Panc1 (cell line): ENCODE measurements at regions not wholly inside any gene's neighbourhood (a gene's known extent, or its start where the extent isn't known, plus 50 kb on each side); places are given as distances from the start of the nearest gene placed in this dataset.

Experiments
- ATAC-seq: fragments of 200-7000 bp; cut with Tn5 transposase; 2 replicates; pipeline ENCODE4 v1.9.1; 2020; ENCODE audit warnings: mild to moderate bottlenecking, moderate library complexity
- BruUV-seq: library from RNA; stranded (reverse); fragments of 400-500 nt; replicated peaks from 2 replicates; lab custom pipeline; 2021; lab: Mats Ljungman, UMichigan
- CTCF ChIA-PET: fragments of 300-600 bp; sonication (Branson Sonifier 250); formaldehyde crosslinking; loops from one replicate; lab custom pipeline; 2022; ENCODE audit warnings: antibody characterized with exemption; lab: Charles Lee
- POLR2A ChIA-PET: fragments of 300-600 bp; sonication (Branson Sonifier 250); formaldehyde crosslinking; loops from one replicate; lab custom pipeline; 2022; ENCODE audit warnings: antibody characterized with exemption; lab: Charles Lee
- DNase-seq: peaks from one replicate; pipeline ENCODE4 v3.0.0-alpha.2; 2010; ENCODE audit warnings: low read depth, low spot score
- H3K27ac ChIP-seq: 2 replicates; pipeline ENCODE4 v1.5.1; 2011; ENCODE audit warnings: mild to moderate bottlenecking, low read length, inconsistent platforms
- H3K27me3 ChIP-seq: fragments of 200-500 bp; sonication (Bioruptor generic); 2 replicates; pipeline ENCODE4 v1.6.0; 2014; ENCODE audit warnings: low read length, inconsistent platforms; ENCODE audit not compliant: control insufficient read depth, insufficient read depth
- H3K36me3 ChIP-seq: fragments of 200-500 bp; sonication (Bioruptor generic); 2 replicates; pipeline ENCODE4 v1.5.1; 2014; ENCODE audit warnings: inconsistent platforms, mild to moderate bottlenecking, low read length, moderate library complexity; ENCODE audit not compliant: control insufficient read depth, insufficient read depth
- H3K4me1 ChIP-seq: 2 replicates; pipeline ENCODE4 v1.5.1; 2011; ENCODE audit warnings: inconsistent platforms, mild to moderate bottlenecking, low read length, moderate library complexity; ENCODE audit not compliant: control insufficient read depth, insufficient read depth
- H3K4me3 ChIP-seq, 2 experiments: 2 replicates each; pipeline ENCODE4 v1.5.1; 2011 to 2012; ENCODE audit warnings: low read depth in 2 of 2, low read length in 2 of 2, mild to moderate bottlenecking in 2 of 2, inconsistent platforms in 1 of 2, moderate library complexity in 1 of 2
- H3K9me3 ChIP-seq: fragments of 200-500 bp; sonication (Bioruptor generic); 2 replicates; pipeline ENCODE4 v1.5.1; 2014; ENCODE audit warnings: low read depth, mild to moderate bottlenecking, inconsistent platforms, low read length, moderate library complexity; ENCODE audit not compliant: control insufficient read depth, insufficient read depth
- CTCF ChIP-seq: fragments of 450-650 bp; IDR thresholded peaks from 2 replicates; pipeline ENCODE4 v1.5.1; 2017; ENCODE audit warnings: mild to moderate bottlenecking
- POLR2AphosphoS5 ChIP-seq: IDR thresholded peaks from 2 replicates; pipeline ENCODE4 v1.6.1; 2012; ENCODE audit warnings: mild to moderate bottlenecking, low read depth, low read length, moderate library complexity
- REST ChIP-seq, 2 experiments: IDR thresholded peaks; 2 replicates each; pipeline ENCODE4 v1.6.1; 2011 to 2012; ENCODE audit warnings: low read depth in 2 of 2, control low read depth in 1 of 2, low read length in 1 of 2, mild to moderate bottlenecking in 1 of 2, moderate library complexity in 1 of 2; ENCODE audit not compliant: insufficient read depth in 1 of 2
- SIN3A ChIP-seq: IDR thresholded peaks from 2 replicates; pipeline ENCODE4 v1.6.1; 2012; ENCODE audit warnings: low read depth, mild to moderate bottlenecking, low read length, moderate library complexity, borderline replicate concordance; ENCODE audit not compliant: insufficient read depth
- TCF7L2 ChIP-seq: IDR thresholded peaks from 2 replicates; pipeline ENCODE4 v1.6.1; 2011; ENCODE audit warnings: mild to moderate bottlenecking, low read depth, low read length, inconsistent platforms
- in situ Hi-C: cut with HindIII; loops from 2 replicates; pipeline ENCODE4 v1.10.0; 2016; ENCODE audit warnings: low sequenced_read_pairs, low pct_unique_long_range_greater_than_20kb
- intact Hi-C: fragments of 100-400 bp; cut with micrococcal nuclease; formaldehyde crosslinking; loops from one replicate; pipeline ENCODE4 v1.10.0; 2022; ENCODE audit not compliant: unreplicated experiment

- CTCF ChIA-PET, result no interaction called here
- no TSS peak for BruUV-seq
- no peak for ATAC-seq
These were observed 1121.5 kb downstream of the NAALADL2 start for GRCh38 chr3:175980486-175981090.

GRCh38 chr3:175977968-175978752, 1119.0 kb downstream of the NAALADL2 start:
- no peaks in the 10 kb centered on the region; the same call in 1 of the 2 replicates for H3K36me3 ChIP-seq
- H3K27ac ChIP-seq, result no peak overlapping the region
- ATAC-seq, result no peak
- no TSS peak for BruUV-seq
- no peaks in the 10 kb centered on the region for H3K27me3 ChIP-seq
- CTCF ChIA-PET, result no interaction called here
- no peak for DNase-seq
- POLR2A ChIA-PET, result no interaction called here
- in situ Hi-C loops, result no loop called here
- H3K9me3 ChIP-seq, result no peaks in the 10 kb centered on the region
- H3K4me1 ChIP-seq, result no peaks in the 10 kb centered on the region
- no peak overlapping the region for H3K4me3 ChIP-seq
- intact Hi-C loops, result no loop called here
- TF ChIP-seq REST (IDR thresholded peaks at IDR 0.05; ENCODE audit: insufficient read depth in 1 of 2, low read depth in 2 of 2, low read length in 1 of 2), result no peak
- TF ChIP-seq TCF7L2, result no peak
- no peak for TF ChIP-seq SIN3A
- TF ChIP-seq CTCF, result no peak
- TF ChIP-seq POLR2AphosphoS5, result no peak

More at GRCh38 chr3:175980486-175981090, 1121.5 kb downstream of the NAALADL2 start:
- Histone ChIP-seq H3K27me3 (no peaks in the 10 kb centered on the region), H3K27ac (no peak overlapping the region), H3K4me3 (no peak overlapping the region), H3K36me3 (no peaks in the 10 kb centered on the region; the same call in 1 of the 2 replicates), H3K9me3 (no peaks in the 10 kb centered on the region), H3K4me1 (no peaks in the 10 kb centered on the region)
- DNase-seq, result no peak
- POLR2A ChIA-PET, result no interaction called here
- in situ Hi-C loops, result no loop called here
- no peak for TF ChIP-seq POLR2AphosphoS5
- TF ChIP-seq TCF7L2, result no peak
- intact Hi-C loops, result no loop called here

- no peaks in the 10 kb centered on the region for H3K4me1 ChIP-seq
- ChIA-PET POLR2A (no interaction called here), CTCF (no interaction called here)
- H3K9me3 ChIP-seq, result no peaks in the 10 kb centered on the region
- no peaks in the 10 kb centered on the region for H3K27me3 ChIP-seq
- no peak for TF ChIP-seq POLR2AphosphoS5
- no peak for TF ChIP-seq CTCF
- no peak for TF ChIP-seq SIN3A
- TF ChIP-seq TCF7L2, result no peak
- TF ChIP-seq REST (IDR thresholded peaks at IDR 0.05; ENCODE audit: insufficient read depth in 1 of 2, low read depth in 2 of 2, low read length in 1 of 2), result no peak
- intact Hi-C loops, result no loop called here
- no TSS peak for BruUV-seq
- in situ Hi-C loops, result no loop called here
- DNase-seq, result no peak
- H3K27ac ChIP-seq, result no peak overlapping the region
- H3K4me3 ChIP-seq, result no peak overlapping the region
- no peak for ATAC-seq
- no peaks in the 10 kb centered on the region for H3K36me3 ChIP-seq
These were observed 1110.3 kb downstream of the NAALADL2 start for GRCh38 chr3:175969456-175969855.
